K562 (cell line): ENCODE measurements at regions not wholly inside any gene's neighbourhood (a gene's known extent, or its start where the extent isn't known, plus 50 kb on each side); places are given as distances from the start of the nearest gene placed in this dataset.

Experiments
- ATAC-seq: fragments of 200-7000 bp; cut with Tn5 transposase; 3 replicates; pipeline ENCODE4 v1.9.1; 2020; ENCODE audit warnings: moderate library complexity
- BruUV-seq: library from RNA; stranded (reverse); fragments of 400-500 nt; replicated peaks from 2 replicates; lab custom pipeline; 2021; lab: Mats Ljungman, UMichigan
- CTCF ChIA-PET: fragments of 300-600 bp; formaldehyde crosslinking; extraction: SDS; loops from one replicate; lab custom pipeline; 2021; ENCODE audit warnings: low intra/inter-chr PET ratio; lab: Yijun Ruan, JAX
- POLR2A ChIA-PET: fragments of 300-600, 350-650 bp; sonication (Branson Sonifier 250); formaldehyde crosslinking; extraction: SDS; loops from one replicate; lab custom pipeline; 2021; ENCODE audit warnings: antibody characterized with exemption, inconsistent platforms; lab: Yijun Ruan, JAX
- DNase-seq, 4 experiments: peaks; one replicate each; pipeline versions ENCODE4 v3.0.0 to v3.0.0-alpha.2; 2011 to 2018; ENCODE audit warnings: low spot score in 3 of 4, mixed read lengths in 3 of 4; ENCODE audit errors: extremely low read depth in 1 of 4
- FAIRE-seq: peaks from 2 replicates; lab custom pipeline; 2011; peaks lifted over from hg19 to GRCh38; lab: Jason Lieb, UNC
- H2AFZ ChIP-seq: 2 replicates; pipeline ENCODE4 v1.6.0; 2011; ENCODE audit warnings: low read depth, low read length, control low read depth, inconsistent platforms
- H3K27ac ChIP-seq: fragments of 200-600 bp; 3 replicates; pipeline ENCODE4 v1.8.0; 2011; ENCODE audit warnings: low read depth, mild to moderate bottlenecking, control low read depth, inconsistent platforms, low read length, moderate library complexity, mixed read lengths; ENCODE audit errors: extremely low read depth
- H3K27me3 ChIP-seq, 2 experiments: fragments of 300-600 bp in 1 of 2; 2 replicates in 1 of 2; 3 replicates in 1 of 2; pipeline versions ENCODE4 v1.6.0 to v1.8.0; 2011; ENCODE audit warnings: inconsistent platforms in 2 of 2, low read length in 2 of 2, mild to moderate bottlenecking in 1 of 2, mixed read lengths in 1 of 2, moderate library complexity in 1 of 2; ENCODE audit not compliant: control insufficient read depth in 2 of 2, insufficient read depth in 2 of 2
- H3K36me3 ChIP-seq: fragments of 300-600 bp; 3 replicates; pipeline ENCODE4 v1.8.0; 2011; ENCODE audit warnings: mild to moderate bottlenecking, low read length, inconsistent platforms; ENCODE audit not compliant: control insufficient read depth, insufficient read depth
- H3K4me1 ChIP-seq, 2 experiments: fragments of 200-600 bp in 1 of 2; replicated peaks in 1 of 2; 2 replicates in 1 of 2; 3 replicates in 1 of 2; pipeline versions ENCODE4 v1.5.1 to v1.8.0; 2011; ENCODE audit warnings: inconsistent platforms in 2 of 2, low read length in 2 of 2, mild to moderate bottlenecking in 1 of 2, mixed read lengths in 1 of 2, moderate library complexity in 1 of 2; ENCODE audit not compliant: control insufficient read depth in 2 of 2, insufficient read depth in 2 of 2
- H3K4me2 ChIP-seq: 2 replicates; pipeline ENCODE4 v1.6.1; 2011; ENCODE audit warnings: low read length, control low read depth, inconsistent platforms, mixed read lengths; ENCODE audit not compliant: insufficient read depth
- H3K4me3 ChIP-seq: fragments of 200-600 bp; sonication (generic), shearing (Covaris generic); 2 replicates; pipeline ENCODE4 v1.5.1; 2016; ENCODE audit warnings: control low read depth, inconsistent platforms
- H3K79me2 ChIP-seq: fragments of 200-600 bp; 3 replicates; pipeline ENCODE4 v1.8.0; 2011; ENCODE audit warnings: low read length, inconsistent platforms; ENCODE audit not compliant: control insufficient read depth, insufficient read depth
- H3K9ac ChIP-seq, 2 experiments: 2 replicates each; pipeline versions ENCODE4 v1.6.0 to v1.6.1; 2011; ENCODE audit warnings: low read depth in 2 of 2, low read length in 2 of 2, control low read depth in 1 of 2, inconsistent platforms in 1 of 2, mild to moderate bottlenecking in 1 of 2, mixed read lengths in 1 of 2; ENCODE audit not compliant: insufficient read depth in 1 of 2
- H3K9me1 ChIP-seq: one replicate; pipeline ENCODE4 v1.6.0; 2011; ENCODE audit warnings: inconsistent platforms, mild to moderate bottlenecking, low read length, moderate library complexity; ENCODE audit not compliant: control insufficient read depth, insufficient read depth
- H3K9me3 ChIP-seq: replicated peaks from 2 replicates; pipeline ENCODE4 v1.5.1; 2011; ENCODE audit warnings: low read depth, low read length, inconsistent platforms; ENCODE audit not compliant: control insufficient read depth, insufficient read depth
- H4K20me1 ChIP-seq: replicated peaks from 2 replicates; pipeline ENCODE4 v1.6.1; 2011; ENCODE audit warnings: low read length, inconsistent platforms, mixed read lengths; ENCODE audit not compliant: control insufficient read depth, insufficient read depth
- CBFA2T2 ChIP-seq: fragments of 450-650 bp; conservative IDR thresholded peaks from 2 replicates; pipeline ENCODE4 v1.6.1; 2017; ENCODE audit warnings: mild to moderate bottlenecking
- PCBP2 ChIP-seq: fragments of 200-400 bp; formaldehyde crosslinking; IDR thresholded peaks from 2 replicates; pipeline ENCODE4 v1.6.1; 2018; ENCODE audit warnings: low read length, low read depth, mild to moderate bottlenecking, moderate library complexity; ENCODE audit not compliant: poor library complexity, severe bottlenecking
- RNF219 ChIP-seq: fragments of 250-450 bp; sonication (Bioruptor Pico); IDR thresholded peaks from 2 replicates; pipeline ENCODE4 v1.5.0; 2022; ENCODE audit warnings: mild to moderate bottlenecking
- TAF7 ChIP-seq: fragments of 450-650 bp; IDR thresholded peaks from 2 replicates; pipeline ENCODE4 v1.6.1; 2016; ENCODE audit warnings: missing genetic modification characterization, missing compliant biosample characterization
- TRIM28 ChIP-seq: fragments of 450-650 bp; IDR thresholded peaks from 2 replicates; pipeline ENCODE4 v1.6.1; 2017
- ZNF12 ChIP-seq: sonication (generic); formaldehyde crosslinking; IDR thresholded peaks from 2 replicates; pipeline ENCODE4 v1.4.0; 2020; ENCODE audit warnings: mild to moderate bottlenecking, missing genetic modification reagents
- ZNF24 ChIP-seq: fragments of 450-650 bp; IDR thresholded peaks from 2 replicates; pipeline ENCODE4 v1.6.1; 2016
- WGBS: fragments of 100-300 bp; shearing (Covaris generic); methylation state at CpG from one replicate; pipeline ENCODE4 v1.1.6; 2016; ENCODE audit warnings: low coverage, mixed read lengths; ENCODE audit not compliant: insufficient coverage; ENCODE audit errors: missing lambda C conversion rate; 5-methylcytosine and 5-hydroxymethylcytosine counted together
- in situ Hi-C: fragments of 300-500 bp; cut with MboI; formaldehyde crosslinking; loops from 4 replicates; pipeline ENCODE4 v1.15.0; 2018; ENCODE audit warnings: inconsistent platforms, mixed read lengths
- intact Hi-C: fragments of 100-400 bp; cut with micrococcal nuclease; formaldehyde crosslinking; loops from 2 replicates; pipeline ENCODE4 v1.14.2; 2022
- TF ChIP-seq, protein P1 (sequence below): fragments of 250-450 bp; sonication (Bioruptor Pico); IDR thresholded peaks from 2 replicates; pipeline ENCODE4 v1.9.0; 2021; ENCODE audit warnings: mild to moderate bottlenecking, inconsistent platforms

DNA sequence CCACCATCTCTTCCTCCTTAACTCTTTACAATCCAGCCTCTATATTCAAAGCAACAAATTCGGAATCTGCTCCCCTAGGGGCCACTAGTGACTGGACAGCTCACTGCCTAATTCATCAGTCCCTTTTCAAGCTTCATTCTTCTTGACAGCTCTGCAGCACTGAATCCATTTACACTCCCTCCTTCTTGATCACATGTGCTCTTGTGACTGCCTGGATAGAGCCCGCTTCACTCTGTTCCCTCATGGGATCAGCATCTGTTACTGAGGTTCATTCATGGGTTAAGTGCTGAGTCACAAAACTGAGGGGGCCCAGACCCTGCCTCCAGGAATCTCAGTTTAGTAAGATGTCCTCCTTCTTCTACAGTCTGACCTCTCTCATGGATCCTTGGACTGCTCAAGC lies 81.5 kb downstream of the CYRIA start (continued):
- TF ChIP-seq ZNF12 (CRISPR knock-in tag) (no peak), RNF219 (CRISPR knock-in tag) (no peak), TAF7 (tag) (no peak), PCBP2 (no peak), ZNF24 (no peak)
- TF ChIP-seq, protein P1, sequence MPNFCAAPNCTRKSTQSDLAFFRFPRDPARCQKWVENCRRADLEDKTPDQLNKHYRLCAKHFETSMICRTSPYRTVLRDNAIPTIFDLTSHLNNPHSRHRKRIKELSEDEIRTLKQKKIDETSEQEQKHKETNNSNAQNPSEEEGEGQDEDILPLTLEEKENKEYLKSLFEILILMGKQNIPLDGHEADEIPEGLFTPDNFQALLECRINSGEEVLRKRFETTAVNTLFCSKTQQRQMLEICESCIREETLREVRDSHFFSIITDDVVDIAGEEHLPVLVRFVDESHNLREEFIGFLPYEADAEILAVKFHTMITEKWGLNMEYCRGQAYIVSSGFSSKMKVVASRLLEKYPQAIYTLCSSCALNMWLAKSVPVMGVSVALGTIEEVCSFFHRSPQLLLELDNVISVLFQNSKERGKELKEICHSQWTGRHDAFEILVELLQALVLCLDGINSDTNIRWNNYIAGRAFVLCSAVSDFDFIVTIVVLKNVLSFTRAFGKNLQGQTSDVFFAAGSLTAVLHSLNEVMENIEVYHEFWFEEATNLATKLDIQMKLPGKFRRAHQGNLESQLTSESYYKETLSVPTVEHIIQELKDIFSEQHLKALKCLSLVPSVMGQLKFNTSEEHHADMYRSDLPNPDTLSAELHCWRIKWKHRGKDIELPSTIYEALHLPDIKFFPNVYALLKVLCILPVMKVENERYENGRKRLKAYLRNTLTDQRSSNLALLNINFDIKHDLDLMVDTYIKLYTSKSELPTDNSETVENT = no peak

- no peaks in the 10 kb centered on the region for H3K9me3 ChIP-seq
- ATAC-seq (no peak), FAIRE-seq (no peak), DNase-seq (no peak)
- in situ Hi-C loops (no loop called here), intact Hi-C loops (no loop called here)
- ChIA-PET POLR2A (interaction anchor here (0.7 kb wide), 1 partner anchor 1588 kb away, joined by 3 read pairs; no protein-coding TSS in a partner anchor), CTCF (no interaction called here)
- no peaks in the 10 kb centered on the region for H3K4me1 ChIP-seq
- no peak overlapping the region for H3K4me2 ChIP-seq
- no TSS peak for BruUV-seq
- no peaks in the 10 kb centered on the region for H4K20me1 ChIP-seq
- TF ChIP-seq CBFA2T2 (no peak), TRIM28 (no peak)
- H3K79me2 ChIP-seq = no peaks in the 10 kb centered on the region
- no peak overlapping the region for H2AFZ ChIP-seq
- no peak overlapping the region for H3K9ac ChIP-seq
- H3K36me3 ChIP-seq = no peaks in the 10 kb centered on the region
- no peak overlapping the region for H3K27ac ChIP-seq
- H3K4me3 ChIP-seq = no peak overlapping the region
- H3K27me3 ChIP-seq = no peaks in the 10 kb centered on the region
- H3K9me1 ChIP-seq = no peaks in the 10 kb centered on the region
- WGBS = 0% methylated on average over 1 of the region's 1 CpG
These were observed 84.4 kb downstream of the CYRIA start for GRCh38 chr2:16581241-16581640.
